ENCODE measurements at regions not wholly inside any gene's neighbourhood (a gene's known extent, or its start where the extent isn't known, plus 50 kb on each side); places are given as distances from the start of the nearest gene placed in this dataset.

DNA sequence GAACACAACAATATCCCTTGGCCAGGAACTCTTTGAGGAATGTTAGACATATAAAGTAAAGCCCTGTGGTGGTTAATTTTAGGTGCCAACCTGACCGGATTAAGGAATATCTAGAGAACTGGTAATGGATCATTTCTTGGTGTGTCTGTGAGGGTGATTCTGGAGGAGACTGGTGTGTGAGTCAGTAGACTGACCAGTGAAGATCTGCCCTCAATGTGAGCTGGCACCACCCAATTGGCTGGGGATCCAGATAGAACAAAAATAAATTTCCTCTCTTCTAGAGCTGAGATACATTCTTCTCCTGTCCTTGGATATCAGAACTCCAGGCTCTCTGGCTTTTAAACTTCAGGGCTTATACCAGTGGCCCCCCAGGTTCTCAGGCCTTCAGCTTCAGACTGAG, 56.2 kb upstream of the TNPO1 start:
- H3K4me2 ChIP-seq, result no peak overlapping the region
- H3K4me3 Mint-ChIP-seq, result no peak overlapping the region
- no peak overlapping the region for H3K4me3 ChIP-seq
- H3K9me3 Mint-ChIP-seq, result no peaks in the 10 kb centered on the region
- TF ChIP-seq ETS1 (IDR thresholded peaks at IDR 0.05), result no peak
- H2AFZ ChIP-seq, result no peak overlapping the region
- H3K4me1 ChIP-seq (ENCODE audit: insufficient read depth), result no peaks in the 10 kb centered on the region
- H3K36me3 Mint-ChIP-seq (ENCODE audit: low read depth), result no peaks in the 10 kb centered on the region
- H4K20me1 ChIP-seq (replicated peaks; ENCODE audit: insufficient read depth), result no peaks in the 10 kb centered on the region; the same call in 1 of the 2 replicates
- no peaks in the 10 kb centered on the region for H3K9me2 ChIP-seq (ENCODE audit: insufficient read depth)
- no peaks in the 10 kb centered on the region for H3K27me3 Mint-ChIP-seq (ENCODE audit: insufficient read depth, low read depth, poor library complexity)
- H3K36me3 ChIP-seq (ENCODE audit: insufficient read depth), result no peaks in the 10 kb centered on the region
- DNase-seq (ENCODE audit: low spot score) (no peak), ATAC-seq (no peak)
- H3K27ac ChIP-seq (ENCODE audit: low read depth), result no peak overlapping the region
- no peaks in the 10 kb centered on the region for H3K4me1 Mint-ChIP-seq
- no peak overlapping the region for H3K27ac Mint-ChIP-seq
- no peaks in the 10 kb centered on the region for H3K79me2 ChIP-seq (replicated peaks; ENCODE audit: insufficient read depth)
- H3K27me3 ChIP-seq (ENCODE audit: insufficient read depth), result no peaks in the 10 kb centered on the region
- H3F3A ChIP-seq (replicated peaks; ENCODE audit: low read depth), result no peaks in the 10 kb centered on the region

GRCh38 chr5:72752909-72753308, 63.6 kb upstream of the TNPO1 start:
- H3K4me3 Mint-ChIP-seq, result no peak overlapping the region
- TF ChIP-seq REST (IDR thresholded peaks at IDR 0.05; ENCODE audit: unreplicated experiment) (no peak), POLR2AphosphoS5 (IDR thresholded peaks at IDR 0.05; ENCODE audit: low read depth) (no peak), CREB1 (CRISPR knock-in tag; IDR thresholded peaks at IDR 0.05; ENCODE audit: low read depth) (no peak)
- TF ChIP-seq, protein P1, sequence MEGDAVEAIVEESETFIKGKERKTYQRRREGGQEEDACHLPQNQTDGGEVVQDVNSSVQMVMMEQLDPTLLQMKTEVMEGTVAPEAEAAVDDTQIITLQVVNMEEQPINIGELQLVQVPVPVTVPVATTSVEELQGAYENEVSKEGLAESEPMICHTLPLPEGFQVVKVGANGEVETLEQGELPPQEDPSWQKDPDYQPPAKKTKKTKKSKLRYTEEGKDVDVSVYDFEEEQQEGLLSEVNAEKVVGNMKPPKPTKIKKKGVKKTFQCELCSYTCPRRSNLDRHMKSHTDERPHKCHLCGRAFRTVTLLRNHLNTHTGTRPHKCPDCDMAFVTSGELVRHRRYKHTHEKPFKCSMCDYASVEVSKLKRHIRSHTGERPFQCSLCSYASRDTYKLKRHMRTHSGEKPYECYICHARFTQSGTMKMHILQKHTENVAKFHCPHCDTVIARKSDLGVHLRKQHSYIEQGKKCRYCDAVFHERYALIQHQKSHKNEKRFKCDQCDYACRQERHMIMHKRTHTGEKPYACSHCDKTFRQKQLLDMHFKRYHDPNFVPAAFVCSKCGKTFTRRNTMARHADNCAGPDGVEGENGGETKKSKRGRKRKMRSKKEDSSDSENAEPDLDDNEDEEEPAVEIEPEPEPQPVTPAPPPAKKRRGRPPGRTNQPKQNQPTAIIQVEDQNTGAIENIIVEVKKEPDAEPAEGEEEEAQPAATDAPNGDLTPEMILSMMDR (conservative IDR thresholded peaks at IDR 0.05; ENCODE audit: low read depth in 2 of 2), result peak in 1 of 2 experiments; percentile 25; a peak in 2 of 4 replicates
- Histone ChIP-seq H3K4me1 (ENCODE audit: insufficient read depth) (no peaks in the 10 kb centered on the region), H3K4me3 (no peak overlapping the region), H3K27me3 (ENCODE audit: insufficient read depth) (no peaks in the 10 kb centered on the region), H3K79me2 (replicated peaks; ENCODE audit: insufficient read depth) (no peaks in the 10 kb centered on the region), H3F3A (replicated peaks; ENCODE audit: low read depth) (no peaks in the 10 kb centered on the region), H3K27ac (ENCODE audit: low read depth) (no peak overlapping the region), H3K9me2 (ENCODE audit: insufficient read depth) (no peaks in the 10 kb centered on the region), H4K20me1 (replicated peaks; ENCODE audit: insufficient read depth) (no peaks in the 10 kb centered on the region), H2AFZ (no peak overlapping the region), H3K36me3 (ENCODE audit: insufficient read depth) (no peaks in the 10 kb centered on the region), H3K4me2 (no peak overlapping the region)
- no peaks in the 10 kb centered on the region for H3K36me3 Mint-ChIP-seq (ENCODE audit: low read depth)
- H3K9me3 Mint-ChIP-seq, result no peaks in the 10 kb centered on the region
- no peak for ATAC-seq
- no peak overlapping the region for H3K27ac Mint-ChIP-seq
- no peaks in the 10 kb centered on the region for H3K4me1 Mint-ChIP-seq
- no peak for DNase-seq (ENCODE audit: low spot score)
- peaks cover 2% of the 10 kb centered on the region for H3K27me3 Mint-ChIP-seq (ENCODE audit: insufficient read depth, low read depth, poor library complexity)
